DMS153 (cell line): ENCODE measurements at regions not wholly inside any gene's neighbourhood (a gene's known extent, or its start where the extent isn't known, plus 50 kb on each side); places are given as distances from the start of the nearest gene placed in this dataset.
"Not testable (repeated sequence)": the region's sequence is repeated elsewhere in the genome, so short reads cannot be mapped to it uniquely, and the experiment has no call there.

Source experiments
- DNase-seq: peaks from one replicate; lab custom pipeline; 2025; lab: John Stamatoyannopoulos, UW

GRCh38 chr11:44361813-44362212 is 51.9 kb upstream of the ALX4 start:
- no peak for DNase-seq

GRCh38 chr11:44363116-44363515 is 53.2 kb upstream of the ALX4 start:
- DNase-seq: no peak

- no peak for DNase-seq
Observed at GRCh38 chr11:44364596-44364995, 54.7 kb upstream of the ALX4 start.

- DNase-seq: no peak
Observed at GRCh38 chr11:44365616-44366015, 55.7 kb upstream of the ALX4 start.

- no peak for DNase-seq
Observed at GRCh38 chr11:44366026-44366425, 56.1 kb upstream of the ALX4 start.

GRCh38 chr11:44366741-44367140 is 56.8 kb upstream of the ALX4 start:
- DNase-seq: no peak

- DNase-seq: no peak
Observed at GRCh38 chr11:44367452-44367851, 57.5 kb upstream of the ALX4 start.

GRCh38 chr11:44368886-44369285 is 58.9 kb upstream of the ALX4 start:
- no peak for DNase-seq

GRCh38 chr11:44371042-44371441 is 61.1 kb upstream of the ALX4 start:
- not testable (repeated sequence) for DNase-seq

- no peak for DNase-seq
Observed at GRCh38 chr11:44371706-44372105, 61.8 kb upstream of the ALX4 start.

GRCh38 chr11:44372989-44373388 is 63.0 kb upstream of the ALX4 start:
- no peak for DNase-seq

GRCh38 chr11:44374001-44374400 is 64.1 kb upstream of the ALX4 start:
- DNase-seq: no peak

GRCh38 chr11:44376423-44376822 is 66.5 kb upstream of the ALX4 start:
- DNase-seq: no peak

GRCh38 chr11:44377121-44377520 is 67.2 kb upstream of the ALX4 start:
- no peak for DNase-seq

- DNase-seq: no peak
Observed at GRCh38 chr11:44377914-44378321, 68.0 kb upstream of the ALX4 start.

- peak; percentile 35 for DNase-seq
Observed at GRCh38 chr11:44379141-44380008, 69.4 kb upstream of the ALX4 start.

- peak; percentile 39 for DNase-seq
Observed at GRCh38 chr11:44380009-44380313, 70.0 kb upstream of the ALX4 start.

GRCh38 chr11:44380820-44381219 is 70.9 kb upstream of the ALX4 start:
- DNase-seq: no peak

- no peak for DNase-seq
Observed at GRCh38 chr11:44381261-44381660, 71.3 kb upstream of the ALX4 start.

- no peak for DNase-seq
Observed at GRCh38 chr11:44382118-44382517, 72.2 kb upstream of the ALX4 start.

GRCh38 chr11:44382656-44383240 is 72.8 kb upstream of the ALX4 start:
- no peak for DNase-seq

- no peak for DNase-seq
Observed at GRCh38 chr11:44383246-44383645, 73.3 kb upstream of the ALX4 start.

GRCh38 chr11:44387415-44387814 is 77.5 kb upstream of the ALX4 start:
- DNase-seq: no peak

GRCh38 chr11:44387825-44388224 is 77.9 kb upstream of the ALX4 start:
- DNase-seq: no peak
